ENCODE measurements at regions not wholly inside any gene's neighbourhood (a gene's known extent, or its start where the extent isn't known, plus 50 kb on each side); places are given as distances from the start of the nearest gene placed in this dataset.
"Not testable (repeated sequence)": the region's sequence is repeated elsewhere in the genome, so short reads cannot be mapped to it uniquely, and the experiment has no call there.

GRCh38 chr3:135636596-135636995 lies 328.9 kb upstream of the PPP2R3A start:
- no peak for DNase-seq (ENCODE audit: low spot score)

GRCh38 chr3:135637013-135637412 lies 328.5 kb upstream of the PPP2R3A start:
- DNase-seq (ENCODE audit: low spot score) = no peak

GRCh38 chr3:135641761-135642160 lies 323.8 kb upstream of the PPP2R3A start:
- no peak for DNase-seq (ENCODE audit: low spot score)

GRCh38 chr3:135645541-135645940 lies 320.0 kb upstream of the PPP2R3A start:
- no peak for DNase-seq (ENCODE audit: low spot score)

GRCh38 chr3:135646873-135647272 lies 318.7 kb upstream of the PPP2R3A start:
- DNase-seq (ENCODE audit: low spot score) = no peak

GRCh38 chr3:135649361-135649760 lies 316.2 kb upstream of the PPP2R3A start:
- no peak for DNase-seq (ENCODE audit: low spot score)

- no peak for DNase-seq (ENCODE audit: low spot score)
These were observed 315.2 kb upstream of the PPP2R3A start for GRCh38 chr3:135650309-135650708.

- no peak for DNase-seq (ENCODE audit: low spot score)
These were observed 313.1 kb upstream of the PPP2R3A start for GRCh38 chr3:135652388-135652787.

GRCh38 chr3:135655328-135655727 lies 310.2 kb upstream of the PPP2R3A start:
- DNase-seq (ENCODE audit: low spot score) = no peak

- not testable (repeated sequence) for DNase-seq (ENCODE audit: low spot score)
These were observed 307.1 kb upstream of the PPP2R3A start for GRCh38 chr3:135658451-135658850.

GRCh38 chr3:135667061-135667460 lies 298.5 kb upstream of the PPP2R3A start:
- no peak for DNase-seq (ENCODE audit: low spot score)

GRCh38 chr3:135674508-135674907 lies 291.0 kb upstream of the PPP2R3A start:
- no peak for DNase-seq (ENCODE audit: low spot score)

- DNase-seq (ENCODE audit: low spot score) = no peak
These were observed 287.1 kb upstream of the PPP2R3A start for GRCh38 chr3:135678386-135678785.

GRCh38 chr3:135688003-135688402 lies 277.5 kb upstream of the PPP2R3A start:
- no peak for DNase-seq (ENCODE audit: low spot score)

GRCh38 chr3:135690664-135691063 lies 274.9 kb upstream of the PPP2R3A start:
- no peak for DNase-seq (ENCODE audit: low spot score)

GRCh38 chr3:135691240-135691639 lies 274.3 kb upstream of the PPP2R3A start:
- no peak for DNase-seq (ENCODE audit: low spot score)

GRCh38 chr3:135694142-135694541 lies 271.4 kb upstream of the PPP2R3A start:
- DNase-seq (ENCODE audit: low spot score) = no peak

GRCh38 chr3:135699741-135700140 lies 265.8 kb upstream of the PPP2R3A start:
- no peak for DNase-seq (ENCODE audit: low spot score)

- DNase-seq (ENCODE audit: low spot score) = no peak
These were observed 258.7 kb upstream of the PPP2R3A start for GRCh38 chr3:135706758-135707375.

GRCh38 chr3:135719449-135719848 lies 246.1 kb upstream of the PPP2R3A start:
- no peak for DNase-seq (ENCODE audit: low spot score)

- DNase-seq (ENCODE audit: low spot score) = no peak
These were observed 237.4 kb upstream of the PPP2R3A start for GRCh38 chr3:135728007-135728721.

GRCh38 chr3:135731546-135731945 lies 234.0 kb upstream of the PPP2R3A start:
- DNase-seq (ENCODE audit: low spot score) = no peak

GRCh38 chr3:135736740-135737139 lies 228.8 kb upstream of the PPP2R3A start:
- DNase-seq (ENCODE audit: low spot score) = no peak

- DNase-seq (ENCODE audit: low spot score) = no peak
These were observed 225.7 kb upstream of the PPP2R3A start for GRCh38 chr3:135739779-135740178.

All from globus pallidus (tissue), 1 donor.